ENCODE measurements at regions not wholly inside any gene's neighbourhood (a gene's known extent, or its start where the extent isn't known, plus 50 kb on each side); places are given as distances from the start of the nearest gene placed in this dataset.
"Not testable (repeated sequence)": the region's sequence is repeated elsewhere in the genome, so short reads cannot be mapped to it uniquely, and the experiment has no call there.

DNA sequence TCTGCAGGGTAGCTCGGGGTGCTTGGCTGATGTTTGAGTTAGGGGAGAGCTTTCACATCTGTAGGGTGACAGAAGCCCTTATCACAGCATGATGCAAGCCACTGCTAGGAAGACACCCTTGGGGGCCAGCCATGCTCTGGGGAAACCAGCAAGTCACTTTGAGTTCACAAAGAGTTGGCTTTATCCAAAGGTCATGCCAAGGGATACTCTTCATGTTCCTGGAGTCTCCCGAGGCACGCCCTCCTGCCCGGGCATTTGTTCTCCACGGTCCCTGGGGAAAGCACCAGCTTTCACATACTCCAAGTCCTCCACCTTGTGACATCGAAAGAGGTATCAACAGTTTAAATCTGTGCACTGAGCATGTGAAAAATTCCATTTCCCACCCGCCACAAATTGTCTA lies 227.7 kb downstream of the VAPA start:
- DNase-seq (ENCODE audit: low read depth) = no peak

DNA sequence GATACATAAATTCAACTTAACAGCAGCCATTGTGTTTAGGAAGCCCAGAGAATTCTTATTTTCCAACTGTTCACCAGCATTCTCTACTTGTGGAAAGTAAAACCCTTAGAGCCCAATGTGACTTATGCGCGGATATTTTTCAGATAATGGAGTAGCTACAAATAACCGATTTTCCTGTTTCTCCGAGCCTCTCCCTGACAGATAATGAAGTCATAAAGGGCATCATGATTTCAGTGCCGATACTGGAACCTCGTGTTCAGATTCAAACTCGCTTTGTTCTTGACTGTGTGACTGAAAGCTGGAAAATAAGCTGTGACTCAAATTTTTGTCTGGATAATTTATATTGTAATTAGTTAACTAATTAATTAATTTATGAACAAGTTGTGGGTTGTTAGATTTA lies 228.2 kb downstream of the VAPA start:
- DNase-seq (ENCODE audit: low read depth) = no peak

DNA sequence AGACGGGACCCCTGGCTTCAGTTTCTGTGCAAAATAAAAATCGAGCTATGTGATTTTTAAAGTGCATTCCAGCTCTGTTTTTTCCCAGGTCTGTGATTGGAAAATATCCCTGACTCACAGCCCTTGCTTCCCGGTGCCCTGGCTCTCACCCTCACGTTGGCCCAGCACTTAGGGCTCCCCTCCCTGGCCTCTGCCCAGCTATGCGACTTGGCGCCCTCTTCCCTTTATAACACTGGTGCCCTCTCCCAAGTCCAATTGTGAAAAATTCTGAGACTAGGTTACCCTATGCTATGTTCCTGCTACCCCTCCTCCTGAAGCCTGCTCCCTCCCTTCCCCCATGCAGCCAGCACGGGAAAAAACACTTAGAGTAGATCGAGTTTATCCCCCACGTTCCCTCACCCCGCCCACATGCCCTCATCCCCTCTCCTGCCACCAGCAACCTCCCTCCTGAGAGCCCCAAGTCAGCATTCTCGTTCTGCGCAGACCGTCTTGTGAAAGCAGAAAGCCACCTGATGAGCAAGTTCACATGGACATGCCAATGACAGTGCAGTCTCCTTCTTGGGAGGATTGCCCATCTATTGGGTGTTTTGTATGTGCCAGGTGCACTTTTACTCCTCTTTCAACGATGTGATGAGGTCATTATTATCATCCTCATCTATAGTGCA lies 228.8 kb downstream of the VAPA start:
- DNase-seq (ENCODE audit: low read depth) = no peak

DNA sequence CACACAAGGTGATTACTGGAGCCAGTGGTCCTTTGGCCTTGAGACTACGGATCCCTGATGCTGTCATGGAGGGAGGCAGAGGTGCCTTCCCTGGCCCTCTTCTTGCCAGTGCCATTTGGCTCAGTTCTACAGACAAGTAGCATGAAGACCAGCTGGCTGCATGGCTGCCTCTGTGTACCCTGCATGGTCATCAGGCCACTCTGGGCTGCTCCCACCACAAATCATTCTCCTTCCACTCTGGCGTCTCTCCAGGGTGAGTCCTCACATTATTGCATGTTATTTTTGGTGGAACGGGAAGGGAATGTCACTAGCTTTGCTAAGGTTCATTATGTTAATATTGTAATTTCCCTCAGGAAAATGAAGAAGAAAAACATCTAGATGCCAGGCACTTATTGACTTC lies 229.8 kb downstream of the VAPA start:
- DNase-seq (ENCODE audit: low read depth) = no peak

DNA sequence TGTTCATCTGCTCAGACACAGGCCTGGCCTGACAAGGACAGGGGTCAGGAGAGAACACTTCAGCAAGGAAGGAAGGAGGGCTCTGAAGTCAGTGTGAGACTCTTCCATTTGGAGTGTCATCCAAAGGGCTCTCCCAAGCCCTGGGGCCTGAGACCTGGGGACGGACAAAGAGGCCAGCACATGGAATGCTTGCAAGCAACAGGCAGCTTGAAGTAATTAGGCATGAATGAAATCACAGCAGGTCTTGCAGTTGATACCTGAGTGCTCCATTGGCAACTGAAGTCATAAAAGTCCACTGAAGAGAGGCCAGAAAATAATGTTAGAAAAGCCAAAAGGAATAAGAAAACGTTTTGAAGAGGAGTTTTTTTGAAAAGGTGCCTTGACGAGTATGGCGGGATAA lies 231.7 kb downstream of the VAPA start:
- DNase-seq (ENCODE audit: low read depth) = no peak

DNA sequence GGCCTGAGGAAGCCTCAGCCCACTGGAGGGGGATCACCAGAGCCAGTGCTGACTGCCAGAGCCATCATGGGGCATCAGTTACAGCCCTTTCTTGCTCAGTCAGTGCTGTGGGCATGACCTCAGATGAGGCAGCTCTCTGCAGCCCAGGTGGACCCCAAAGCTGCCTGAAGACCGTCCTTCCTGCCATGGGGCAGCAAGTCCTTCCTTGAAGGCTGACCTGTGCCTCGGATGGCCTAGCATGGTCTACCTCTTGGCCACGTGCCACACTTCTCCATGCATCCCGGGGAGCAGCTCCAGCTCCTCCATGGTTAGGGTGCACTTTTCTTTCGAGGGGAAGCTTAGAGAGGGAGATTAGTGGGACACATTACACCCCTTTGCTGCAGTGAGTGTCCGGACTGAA lies 233.4 kb downstream of the VAPA start:
- no peak for DNase-seq (ENCODE audit: low read depth)

DNA sequence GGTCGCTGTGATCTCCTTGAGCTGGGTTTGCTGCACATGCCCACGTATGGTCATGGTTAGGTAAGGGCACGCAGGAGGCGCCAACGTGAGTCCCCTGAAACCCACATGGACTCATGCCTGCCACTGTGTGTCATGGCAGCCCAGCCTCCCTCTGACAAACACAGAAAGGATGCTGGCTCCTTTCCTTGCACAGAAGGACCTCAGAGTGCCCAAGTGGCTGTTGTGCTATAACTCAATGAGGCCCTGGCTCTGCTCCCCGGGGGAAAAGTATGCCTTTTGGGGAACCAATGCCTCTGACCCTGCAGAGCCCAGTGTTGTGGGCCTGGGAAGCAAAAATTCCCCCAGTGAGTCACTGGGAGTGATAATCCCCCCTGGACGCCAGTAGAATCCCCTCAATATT lies 233.9 kb downstream of the VAPA start:
- DNase-seq (ENCODE audit: low read depth) = no peak

DNA sequence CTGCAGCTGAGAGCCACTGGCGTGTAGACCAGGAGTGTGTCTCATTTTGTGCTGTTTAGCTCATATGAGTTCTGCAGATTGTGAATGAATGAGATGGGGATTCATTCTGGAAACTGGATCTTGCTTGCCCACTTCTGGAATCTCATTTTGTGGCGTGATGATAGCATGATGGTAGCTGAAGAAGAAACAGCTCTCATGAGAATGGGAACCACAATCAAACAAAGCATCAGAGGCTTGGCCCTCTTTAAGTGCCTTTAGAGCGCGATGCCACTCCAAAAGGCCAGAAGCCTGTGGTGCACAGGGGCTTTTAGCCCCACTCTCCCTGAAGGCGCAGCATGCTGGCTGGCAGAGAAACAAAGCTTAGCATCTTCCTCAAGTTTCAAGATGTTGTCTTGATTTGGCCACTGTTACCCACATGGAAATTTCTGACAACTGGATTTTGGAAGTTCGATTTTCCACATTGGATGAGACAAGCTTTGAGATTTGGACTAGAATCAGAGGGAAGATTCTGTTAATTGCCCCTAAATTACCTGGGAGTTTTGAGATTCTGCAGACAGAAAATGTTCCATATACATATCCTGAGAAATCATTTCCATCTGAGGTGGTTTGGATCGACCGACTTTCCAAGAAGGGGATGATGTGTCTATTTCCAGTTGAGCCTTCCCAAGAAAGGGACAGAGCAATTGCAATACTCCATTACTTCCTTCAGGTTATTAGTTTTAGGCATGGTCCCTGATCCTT lies 234.5 kb downstream of the VAPA start:
- DNase-seq (ENCODE audit: low read depth) = no peak

DNA sequence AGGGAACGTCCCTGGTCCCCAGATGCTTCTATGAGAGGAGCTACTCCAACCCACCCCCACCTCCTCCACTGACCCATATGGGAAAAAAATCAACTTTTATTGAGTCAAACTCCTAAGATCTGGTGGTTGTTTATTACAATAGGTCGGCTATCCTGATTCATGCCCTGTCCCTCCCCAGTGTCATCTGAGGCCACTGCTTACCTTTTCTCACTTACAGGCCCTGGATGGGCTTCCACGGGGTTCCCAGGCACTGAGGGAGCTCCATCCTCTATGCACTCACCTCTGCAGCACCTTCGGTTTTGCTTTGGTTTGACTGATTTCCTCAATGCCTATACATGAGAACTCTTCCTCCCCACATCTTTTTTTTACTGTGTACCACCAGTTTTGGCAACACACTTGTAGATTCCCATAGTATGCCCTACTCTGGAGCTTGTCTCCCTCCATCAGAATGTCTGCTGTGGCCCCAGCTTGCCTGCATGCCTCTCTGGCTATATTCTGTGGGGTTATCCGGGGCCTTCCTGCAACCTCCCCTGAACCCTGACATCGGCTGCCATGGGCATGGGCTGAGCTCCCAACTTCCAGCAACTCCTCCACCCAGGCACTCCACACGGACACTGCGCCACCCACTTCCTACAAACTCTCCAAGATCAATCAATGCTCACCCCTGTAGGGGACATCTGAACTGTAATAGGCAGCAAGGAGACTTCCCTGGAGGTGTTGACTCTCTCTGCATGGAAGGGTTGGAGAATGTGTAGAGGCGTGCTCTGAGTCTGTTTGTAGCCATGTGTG lies 236.1 kb downstream of the VAPA start:
- no peak for DNase-seq (ENCODE audit: low read depth)

DNA sequence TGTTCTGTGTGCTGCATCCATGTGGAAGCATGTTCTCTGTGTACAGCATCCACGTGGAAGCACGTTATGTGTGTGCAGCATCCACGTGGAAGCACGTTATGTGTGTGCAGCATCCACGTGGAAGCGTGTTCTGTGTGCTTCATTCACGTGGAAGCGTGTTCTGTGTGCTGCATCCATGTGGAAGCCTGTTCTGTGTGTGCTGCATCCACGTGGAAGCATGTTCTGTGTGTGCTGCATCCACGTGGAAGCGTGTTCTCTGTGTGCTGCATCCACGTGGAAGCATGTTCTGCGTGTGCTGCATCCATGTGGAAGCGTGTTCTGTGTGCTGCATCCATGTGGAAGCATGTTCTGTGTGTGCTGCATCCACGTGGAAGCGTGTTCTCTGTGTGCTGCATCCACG lies 236.8 kb downstream of the VAPA start:
- DNase-seq (ENCODE audit: low read depth) = not testable (repeated sequence)

DNA sequence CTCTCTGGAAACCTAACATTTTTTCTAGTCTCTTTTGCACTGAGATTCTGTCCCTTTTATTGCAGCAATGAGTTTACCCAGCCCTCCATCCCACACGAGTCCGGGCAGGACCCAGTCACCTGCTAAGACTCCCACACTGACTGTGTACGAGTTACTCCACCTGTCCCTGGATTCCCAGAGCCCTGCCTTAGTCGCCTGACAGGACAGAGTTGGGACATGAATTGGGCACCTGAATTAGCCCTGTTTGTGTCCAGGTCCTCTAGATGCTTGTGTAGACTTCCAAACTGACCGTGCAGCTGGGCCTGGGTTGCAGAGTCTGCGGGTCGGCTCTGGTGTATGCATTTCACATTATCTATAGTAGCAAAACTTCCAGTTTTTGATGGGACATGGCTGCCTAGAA lies 238.7 kb downstream of the VAPA start:
- no peak for DNase-seq (ENCODE audit: low read depth)

DNA sequence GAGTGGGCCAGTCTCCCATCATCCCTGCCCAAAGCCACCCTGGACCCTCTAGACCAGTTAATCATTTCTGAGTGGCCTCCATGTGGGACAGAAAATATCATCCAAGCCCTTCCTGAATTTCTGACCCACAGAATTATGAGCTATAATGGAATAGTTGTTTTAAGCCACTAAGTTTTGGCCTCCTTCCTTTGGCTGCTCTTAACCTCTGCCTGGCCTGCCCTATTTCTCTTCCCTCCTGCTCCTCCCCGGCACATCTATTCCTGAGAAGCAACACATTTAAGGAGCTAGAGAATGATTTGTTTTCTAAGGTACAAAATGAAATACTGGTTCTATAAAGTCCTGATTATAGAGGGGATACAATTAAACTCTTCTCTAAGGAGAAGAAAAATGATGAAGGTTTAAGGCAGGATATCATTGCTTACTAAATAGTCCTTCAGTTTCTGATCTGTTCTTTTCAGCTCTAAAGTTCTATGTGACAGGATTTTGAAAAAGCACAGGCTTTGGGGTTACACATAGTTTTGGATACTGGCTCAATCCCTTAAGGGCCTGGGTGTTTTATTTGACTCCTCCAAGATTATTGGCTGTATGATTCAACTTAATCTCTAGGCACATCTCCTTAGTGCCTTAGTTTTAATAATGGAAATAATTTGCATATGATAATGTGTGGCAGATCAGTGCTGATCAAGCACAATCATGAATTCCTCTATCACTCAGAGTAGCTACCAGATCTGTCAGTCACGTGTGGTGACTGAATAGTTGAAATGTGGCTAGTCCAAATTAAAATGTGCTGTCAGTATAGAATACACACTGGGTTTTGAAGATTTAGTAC lies 240.3 kb downstream of the VAPA start:
- no peak for DNase-seq (ENCODE audit: low read depth)

DNA sequence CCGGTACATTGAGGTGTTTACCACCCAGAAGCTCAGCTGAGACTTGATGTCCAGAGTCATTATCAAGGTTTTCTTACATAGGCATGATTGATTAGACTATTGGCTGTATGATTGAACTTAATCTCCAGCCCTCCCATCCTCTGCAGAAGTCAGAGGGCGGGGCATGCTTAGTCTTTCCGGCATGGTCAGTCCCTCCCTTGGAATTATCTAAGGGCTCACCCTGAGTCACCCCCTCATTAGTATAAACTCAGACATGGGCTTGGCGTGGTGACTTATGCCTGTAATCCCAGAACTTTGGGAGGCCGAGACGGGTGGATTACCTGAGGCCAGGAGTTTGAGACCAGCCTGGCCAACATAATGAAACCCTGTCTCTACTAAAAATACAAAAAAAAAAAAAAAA lies 243.9 kb downstream of the VAPA start:
- no peak for DNase-seq (ENCODE audit: low read depth)

DNA sequence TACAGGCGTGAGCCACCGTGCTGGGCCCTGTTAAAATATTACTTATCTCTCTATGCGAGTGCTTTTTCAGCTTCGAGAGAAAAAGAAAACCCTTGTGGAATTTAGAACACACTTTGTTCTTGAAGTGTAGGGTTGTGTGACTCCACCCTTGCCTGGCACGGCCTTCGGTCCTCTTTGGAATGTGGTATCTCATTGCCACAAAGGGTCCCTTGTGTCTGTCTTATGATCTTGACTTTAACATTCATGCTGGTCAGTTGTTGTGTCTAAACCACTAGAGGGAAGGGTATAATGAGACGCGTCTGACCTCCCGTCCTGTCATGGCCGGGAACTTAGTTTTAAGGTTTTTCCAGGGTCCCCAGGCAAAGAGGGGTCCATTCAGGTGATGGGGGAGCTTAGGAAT lies 246.4 kb downstream of the VAPA start:
- no peak for DNase-seq (ENCODE audit: low read depth)

DNA sequence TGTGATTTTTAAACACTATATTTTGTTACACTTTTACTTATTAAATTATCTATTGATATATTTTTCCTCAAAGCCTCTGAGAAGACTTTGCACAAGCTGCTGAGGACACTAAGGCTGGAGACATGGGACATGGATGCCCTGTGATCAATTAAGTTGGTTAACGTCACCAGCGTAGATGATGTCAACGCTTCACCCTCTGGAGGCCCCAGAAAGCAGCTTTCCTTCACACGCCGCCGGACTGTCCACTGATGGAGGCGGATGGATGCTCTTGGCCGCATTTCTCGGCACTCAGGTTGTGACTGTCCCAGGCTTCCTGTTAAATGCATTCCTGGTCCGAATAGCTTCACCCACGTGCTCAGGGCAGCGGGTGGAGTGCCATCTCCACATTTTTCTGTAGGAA lies 247.5 kb downstream of the VAPA start:
- no peak for DNase-seq (ENCODE audit: low read depth)

DNA sequence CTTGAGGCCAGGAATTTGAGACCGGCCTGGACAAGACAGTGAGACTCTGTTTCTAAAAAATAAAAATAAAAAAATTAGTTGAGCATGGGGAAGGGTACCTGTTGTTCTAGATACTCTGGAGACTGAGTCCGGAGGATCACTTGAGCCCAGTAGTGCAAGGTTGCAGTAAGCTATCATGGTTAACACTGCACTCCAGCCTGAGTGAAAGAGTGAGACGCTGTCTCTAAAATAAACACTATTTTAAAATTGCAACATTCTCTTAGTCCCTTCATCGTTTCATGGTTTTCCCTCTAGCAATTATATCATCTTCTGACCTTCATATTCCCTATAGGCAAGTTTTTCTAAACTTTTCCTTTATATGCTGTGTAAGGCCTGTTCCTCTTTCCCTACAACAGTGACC lies 248.5 kb downstream of the VAPA start:
- DNase-seq (ENCODE audit: low read depth) = no peak

DNA sequence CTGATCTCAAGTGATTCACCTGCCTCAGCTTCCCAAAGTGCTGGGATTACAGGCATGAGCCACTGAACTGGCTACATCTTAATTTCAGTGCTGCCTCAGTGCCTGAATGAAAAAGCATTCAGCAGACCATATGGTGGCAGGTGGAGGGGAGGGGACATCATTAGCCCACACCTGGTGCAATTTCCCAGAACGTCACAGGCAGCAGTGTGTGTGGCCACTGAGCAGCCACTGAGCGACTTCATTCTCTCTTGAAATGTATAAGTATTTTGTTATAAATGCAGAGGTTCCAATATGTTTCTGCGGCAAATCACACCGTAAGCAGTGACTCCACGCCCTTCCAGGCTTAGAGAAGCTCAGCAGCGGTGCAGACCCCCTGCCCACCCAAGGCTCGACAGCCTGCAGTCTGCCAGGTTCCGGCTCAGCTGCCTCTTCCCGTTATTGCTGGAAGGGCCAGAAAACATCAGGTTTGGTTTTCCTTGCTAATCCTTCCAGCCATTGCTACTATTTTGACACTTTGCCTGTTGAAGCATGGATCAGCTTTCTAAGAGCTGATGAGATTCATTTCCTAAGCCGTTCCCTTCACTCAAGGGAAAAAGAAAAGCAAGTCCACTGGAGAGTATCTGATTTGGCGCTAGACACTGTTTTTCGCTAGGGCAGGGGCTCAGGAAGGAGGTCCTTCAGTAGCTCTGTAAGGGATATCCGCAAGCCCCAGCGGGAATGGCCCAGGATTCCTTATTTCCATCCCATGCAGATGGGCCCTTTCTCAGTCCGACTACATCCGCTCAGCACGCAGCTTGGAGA lies 250.7 kb downstream of the VAPA start:
- DNase-seq (ENCODE audit: low read depth) = no peak

DNA sequence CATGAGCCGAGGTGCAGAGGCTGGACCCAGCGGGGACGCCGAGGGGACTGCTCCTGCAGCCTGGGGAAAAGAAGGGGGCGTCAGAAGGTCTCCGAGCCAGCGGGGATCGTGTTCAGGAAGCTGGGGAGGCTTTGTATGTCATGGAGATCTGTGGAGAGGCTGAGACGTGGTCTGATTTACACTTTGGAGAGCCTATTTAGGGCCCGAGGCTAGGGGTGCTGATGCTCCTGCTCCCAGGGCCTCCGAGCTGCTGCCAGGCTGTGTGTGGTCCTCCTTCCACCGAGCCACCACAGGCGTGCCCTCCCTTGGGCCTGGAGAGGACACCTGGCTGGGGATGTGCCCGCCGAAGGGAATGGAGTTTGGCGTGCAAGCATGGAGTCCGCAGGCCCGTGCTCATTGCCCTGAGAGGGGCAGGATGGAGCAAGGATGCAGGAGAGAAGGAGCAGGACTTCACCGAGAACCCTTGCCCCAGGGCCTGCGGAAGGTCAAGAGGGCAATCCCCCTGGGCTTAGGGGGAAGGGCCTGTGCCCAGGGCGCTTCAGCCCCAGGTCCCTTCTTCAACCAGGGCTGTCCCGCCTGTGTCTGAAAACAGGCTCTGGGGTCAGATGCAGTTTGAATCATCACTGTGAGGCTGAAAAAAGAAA lies 252.5 kb downstream of the VAPA start:
- DNase-seq (ENCODE audit: low read depth) = no peak

DNA sequence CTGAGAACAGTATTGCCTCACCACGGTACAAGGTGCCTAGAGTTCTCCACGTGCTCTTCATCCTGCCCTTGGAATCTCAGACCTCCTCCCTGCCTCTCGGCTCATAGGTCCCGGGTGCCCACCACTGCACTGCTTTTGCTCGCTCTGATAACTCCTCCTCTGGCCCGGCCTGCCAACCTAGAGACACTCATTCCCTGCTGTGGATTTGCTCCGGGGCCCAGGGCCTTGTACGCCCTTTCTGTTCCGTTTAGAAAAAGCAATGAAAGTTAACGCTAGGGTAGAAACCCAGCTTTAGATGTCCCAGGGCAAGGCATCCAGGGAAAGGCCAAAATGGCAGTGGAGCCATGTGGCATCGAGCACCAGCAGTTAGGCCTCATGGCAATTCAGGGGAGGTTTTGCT lies 253.9 kb downstream of the VAPA start:
- no peak for DNase-seq (ENCODE audit: low read depth)

DNA sequence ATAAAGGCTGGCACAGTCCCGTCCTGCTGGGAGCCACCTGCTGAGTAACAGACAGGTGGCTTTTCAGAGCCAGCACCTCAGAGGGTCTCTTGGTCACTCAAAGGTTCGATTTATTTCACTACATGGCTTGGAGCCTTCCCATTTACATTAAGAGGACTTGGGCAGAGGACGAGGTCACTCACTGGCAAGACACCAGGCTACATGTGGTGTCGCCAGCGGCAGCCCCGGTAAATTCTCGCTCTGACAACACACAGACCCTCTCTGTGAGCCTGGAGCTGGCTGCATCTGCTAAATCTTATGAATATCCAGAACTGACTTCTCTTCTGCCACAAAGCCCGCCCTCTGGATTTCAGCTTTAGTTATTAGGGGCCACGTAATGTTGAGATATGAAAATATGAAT lies 254.7 kb downstream of the VAPA start:
- no peak for DNase-seq (ENCODE audit: low read depth)

DNA sequence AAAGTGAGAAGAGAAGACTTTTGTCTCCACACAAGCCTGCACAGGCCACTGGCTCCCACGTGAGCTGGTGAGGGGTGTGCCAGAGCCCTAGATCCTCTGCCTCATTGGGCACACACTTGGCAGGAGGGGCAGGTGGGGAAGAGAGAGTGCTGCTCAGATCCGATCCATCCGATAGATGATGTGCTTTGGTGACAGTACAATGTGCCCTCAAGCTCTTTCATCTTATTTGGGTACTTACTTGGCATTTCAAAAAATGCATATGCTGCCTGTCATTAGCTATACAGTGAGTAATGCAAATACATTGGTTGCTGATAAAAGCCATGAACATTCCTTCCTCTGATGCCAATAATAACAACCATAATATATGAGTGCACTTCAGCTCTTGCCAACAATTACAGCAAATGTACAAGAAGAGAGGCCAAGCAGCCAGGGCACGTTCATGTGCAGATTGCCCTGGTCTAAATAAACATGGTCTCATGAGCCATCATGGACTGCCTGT lies 255.3 kb downstream of the VAPA start:
- no peak for DNase-seq (ENCODE audit: low read depth)
